Left cardiac atrium (tissue), 4 donors: ENCODE measurements at regions not wholly inside any gene's neighbourhood (a gene's known extent, or its start where the extent isn't known, plus 50 kb on each side); places are given as distances from the start of the nearest gene placed in this dataset.
A peak's percentile ranks its signal among the peaks of the same experiment; 100 is the strongest.
"Not testable (repeated sequence)": the region's sequence is repeated elsewhere in the genome, so short reads cannot be mapped to it uniquely, and the experiment has no call there.

Source experiments
- ATAC-seq, 2 donors: fragments of 200-7000 bp; cut with Tn5 transposase; one replicate each; pipeline ENCODE4 v1.9.1; 2020; ENCODE audit warnings: mild to moderate bottlenecking in 2 of 2, moderate library complexity in 2 of 2
- DNase-seq: peaks from one replicate; pipeline ENCODE4 v3.0.0-alpha.2; 2020
- intact Hi-C, 2 donors: fragments of 100-400 bp; cut with DNase I; formaldehyde crosslinking; loops; one replicate each; pipeline versions ENCODE4 v1.14.1 to v1.15.1; 2022 to 2023
- donor health status: DM: no; HTN: yes; CAD: no.
- donor health status: DM: no; HTN: yes; CAD: no; lungs with severe emphysema.
- donor health status: DM: yes; HTN: yes; CAD: no.
- donor health status: Dilated cardiomyopathy.

DNA sequence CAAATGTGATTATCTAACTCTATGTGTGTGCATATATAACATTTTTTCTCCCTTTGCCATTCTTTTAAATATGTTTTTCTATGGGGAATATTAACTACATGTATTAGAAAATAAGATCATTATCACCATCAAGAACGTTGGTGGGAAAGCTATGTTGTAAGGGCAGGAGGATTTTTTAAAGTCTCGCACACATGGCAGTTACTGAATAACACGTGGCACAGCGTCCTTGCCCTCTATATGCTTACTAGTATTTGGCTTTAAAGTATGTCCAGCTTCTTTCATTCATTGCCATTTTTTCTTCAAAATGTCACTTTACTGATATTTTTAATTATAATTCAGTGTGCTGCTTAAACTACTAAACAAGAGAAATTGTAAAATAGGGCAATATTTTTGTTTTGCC lies 944.3 kb downstream of the SOCS6 start:
- intact Hi-C loops: no loop called here
- DNase-seq: no peak
- no peak for ATAC-seq

GRCh38 chr18:71223486-71223885 lies 934.6 kb downstream of the SOCS6 start:
- DNase-seq (no peak), ATAC-seq (no peak)
- intact Hi-C loops: no loop called here

- intact Hi-C loops: no loop called here
- DNase-seq (no peak), ATAC-seq (no peak)
These were observed 932.6 kb downstream of the SOCS6 start for GRCh38 chr18:71221405-71221804.

GRCh38 chr18:71212739-71213138 lies 923.9 kb downstream of the SOCS6 start:
- ATAC-seq, intact Hi-C loops, DNase-seq: not testable (repeated sequence)

DNA sequence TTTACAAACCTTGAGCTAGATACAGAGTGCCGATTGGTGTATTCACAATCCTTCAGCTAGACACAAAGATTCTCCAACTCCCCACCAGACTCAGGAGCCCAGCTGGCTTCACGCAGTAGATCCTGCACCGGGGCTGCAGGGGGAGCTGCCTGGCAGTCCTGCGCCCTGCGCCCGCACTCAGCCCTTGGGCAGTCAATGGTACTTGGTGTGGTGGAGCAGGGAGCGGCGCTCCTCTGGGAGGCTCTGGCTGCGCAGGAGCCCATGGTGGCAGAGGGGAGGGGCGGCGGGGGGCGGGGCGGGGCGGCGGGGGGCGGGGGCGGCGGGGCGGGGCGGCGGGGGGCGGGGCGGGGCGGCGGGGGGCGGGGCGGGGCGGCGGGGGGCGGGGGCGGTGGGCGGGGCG lies 923.4 kb downstream of the SOCS6 start:
- ATAC-seq (no peak), DNase-seq (no peak)
- intact Hi-C loops: no loop called here

GRCh38 chr18:71209944-71210343 lies 921.1 kb downstream of the SOCS6 start:
- ATAC-seq (no peak), DNase-seq (no peak)
- intact Hi-C loops: no loop called here

DNA sequence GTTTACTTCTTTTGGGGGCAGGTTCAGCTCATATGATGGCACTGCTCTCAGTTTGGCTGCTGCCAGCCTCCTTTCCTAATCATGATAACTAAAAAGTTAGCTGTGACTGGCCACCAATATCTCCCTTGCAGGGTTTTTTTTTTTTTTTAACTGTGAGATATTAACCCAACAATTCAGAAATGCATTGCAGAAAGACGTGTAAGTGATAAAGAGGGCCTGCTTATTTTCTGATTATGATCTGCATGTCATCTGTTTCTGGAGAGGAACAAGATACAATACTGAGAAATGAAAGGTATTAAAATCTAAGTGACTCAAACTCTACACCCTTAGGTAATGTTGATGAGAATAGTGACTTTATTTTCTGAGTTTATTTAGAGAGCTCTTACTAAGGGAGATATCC lies 905.6 kb downstream of the SOCS6 start:
- no peak for ATAC-seq
- intact Hi-C loops: no loop called here
- DNase-seq: no peak

GRCh38 chr18:71189581-71189980 lies 900.7 kb downstream of the SOCS6 start:
- intact Hi-C loops: no loop called here
- ATAC-seq: no peak

GRCh38 chr18:71168557-71169145 lies 879.8 kb downstream of the SOCS6 start:
- intact Hi-C loops: no loop called here
- DNase-seq: no peak
- ATAC-seq: no peak

More at GRCh38 chr18:71189581-71189980, 900.7 kb downstream of the SOCS6 start:
- no peak for DNase-seq

DNA sequence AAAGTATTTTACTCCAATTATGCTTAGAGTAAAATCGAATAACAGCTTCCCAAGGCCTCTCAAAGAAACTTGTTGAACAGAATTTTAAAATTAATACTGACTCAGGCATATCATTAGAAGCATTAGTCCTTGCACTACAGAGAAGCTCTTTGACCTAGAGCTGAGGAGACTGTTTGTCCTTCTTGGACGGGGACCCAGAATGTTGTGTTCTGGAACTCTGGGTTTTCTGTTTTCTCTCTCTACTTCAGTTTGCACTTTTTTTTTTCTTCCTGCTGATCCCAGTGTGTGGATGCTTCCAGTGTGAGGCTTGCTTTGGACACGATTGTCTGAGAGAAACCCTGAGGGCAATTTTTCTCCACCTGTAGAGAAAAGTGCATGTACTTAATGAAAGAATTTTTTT lies 847.6 kb downstream of the SOCS6 start:
- intact Hi-C loops: no loop called here
- peak; percentile 32 to 84 for ATAC-seq

GRCh38 chr18:71134122-71134521 lies 845.3 kb downstream of the SOCS6 start:
- no peak for DNase-seq
- intact Hi-C loops: no loop called here
- no peak for ATAC-seq

More for the DNA sequence above, 847.6 kb downstream of the SOCS6 start:
- DNase-seq: no peak

- intact Hi-C loops: no loop called here
- no peak for DNase-seq
- no peak for ATAC-seq
These were observed 843.1 kb downstream of the SOCS6 start for GRCh38 chr18:71131918-71132317.

DNA sequence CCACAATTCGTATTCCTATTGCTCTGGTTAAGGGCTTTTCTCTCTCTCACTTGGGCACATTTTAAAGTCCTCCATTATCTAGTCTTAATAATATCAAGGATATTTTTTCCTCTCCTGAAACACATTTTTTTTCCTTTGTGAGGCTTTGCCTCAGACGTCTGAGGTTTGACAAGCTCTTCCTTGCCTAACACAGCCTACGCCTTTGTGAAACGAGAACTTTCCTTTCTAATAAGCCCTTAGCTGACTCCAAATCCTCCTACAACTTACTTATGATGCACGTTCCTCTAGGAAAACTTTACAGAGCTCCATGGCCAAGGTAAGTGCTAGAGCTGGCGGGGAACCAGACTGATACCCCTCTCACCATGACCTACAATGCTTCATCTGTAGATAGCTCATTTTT lies 841.5 kb downstream of the SOCS6 start:
- no peak for ATAC-seq
- DNase-seq: no peak
- intact Hi-C loops: no loop called here

GRCh38 chr18:71125581-71125980 lies 836.7 kb downstream of the SOCS6 start:
- ATAC-seq: no peak
- no peak for DNase-seq
- intact Hi-C loops: no loop called here

- intact Hi-C loops: no loop called here
- DNase-seq (no peak), ATAC-seq (no peak)
These were observed 827.7 kb downstream of the SOCS6 start for GRCh38 chr18:71116535-71116934.

DNA sequence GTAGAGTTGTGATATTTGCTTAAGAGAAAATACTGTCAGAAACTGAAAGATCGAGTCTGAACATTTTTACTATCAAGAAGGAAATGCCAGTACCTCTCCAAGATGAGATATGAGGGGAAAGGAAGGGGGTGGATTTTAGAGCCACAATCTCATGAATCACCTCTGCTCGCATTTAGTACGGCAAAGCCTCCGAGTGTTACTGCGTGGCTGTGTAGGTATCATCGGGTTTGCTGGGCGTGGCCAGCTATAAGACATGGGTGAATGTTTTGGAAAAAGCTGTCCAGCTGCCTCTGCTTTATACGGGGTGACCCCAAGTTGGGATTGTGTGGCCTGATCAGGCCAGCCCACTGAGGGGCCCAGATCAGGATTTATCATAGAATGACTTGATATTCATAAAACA lies 826.4 kb downstream of the SOCS6 start:
- DNase-seq (no peak), ATAC-seq (no peak)
- intact Hi-C loops: no loop called here

DNA sequence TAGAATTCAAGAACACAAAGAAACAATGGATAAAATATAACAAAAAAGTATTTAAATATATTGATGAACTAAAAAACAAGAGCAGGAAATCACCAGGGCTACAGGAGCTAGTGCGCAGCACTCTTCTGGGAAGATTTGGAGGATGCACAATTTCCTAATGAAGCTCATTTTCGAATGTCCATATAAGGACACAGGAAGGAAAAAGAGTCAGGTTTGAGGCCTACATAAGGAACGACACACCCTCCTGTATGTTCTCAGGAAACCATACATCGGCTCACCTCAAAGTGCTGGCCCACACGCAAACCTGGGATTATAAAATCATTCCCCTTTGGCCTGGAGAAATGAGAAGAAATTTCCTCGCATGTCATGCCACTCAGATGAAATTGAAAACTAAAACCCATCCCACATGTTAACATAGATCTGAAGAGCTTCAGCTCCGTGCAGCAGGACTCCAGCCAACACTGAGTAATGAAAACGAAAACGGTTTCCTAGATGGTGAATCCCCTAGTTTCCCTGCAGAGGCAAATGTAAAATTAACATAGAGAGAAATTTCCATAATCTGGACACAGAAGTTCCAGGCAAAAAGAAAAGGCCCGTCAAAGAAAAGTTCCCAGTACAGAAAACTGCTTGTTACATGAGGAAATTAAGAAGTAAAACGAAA lies 825.8 kb downstream of the SOCS6 start:
- intact Hi-C loops: no loop called here
- ATAC-seq: no peak
- DNase-seq: no peak

DNA sequence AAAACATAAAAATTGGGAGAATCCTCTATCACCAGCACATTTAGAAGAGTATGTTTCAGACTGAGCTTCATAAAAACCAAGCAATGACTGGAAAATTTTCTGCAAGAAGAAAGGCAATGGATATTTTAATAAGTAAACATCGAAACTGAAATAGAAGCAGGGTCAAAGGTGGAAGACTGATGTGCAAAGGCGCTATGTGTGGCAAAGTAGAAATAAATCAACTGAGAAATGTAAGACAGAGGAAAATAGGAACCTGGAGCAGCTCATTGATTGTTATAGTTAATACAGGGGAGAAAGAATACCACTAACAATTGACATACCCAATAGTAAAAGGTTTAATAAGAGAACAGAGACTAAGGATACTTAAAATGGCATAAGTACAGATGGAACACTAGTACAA lies 818.4 kb downstream of the SOCS6 start:
- ATAC-seq: no peak
- DNase-seq: no peak
- intact Hi-C loops: no loop called here

- intact Hi-C loops: no loop called here
- DNase-seq: no peak
- ATAC-seq: no peak
These were observed 817.9 kb downstream of the SOCS6 start for GRCh38 chr18:71106701-71107100.

- intact Hi-C loops: no loop called here
- DNase-seq (no peak), ATAC-seq (peak in 1 of 2 donors; percentile 39)
These were observed 817.2 kb downstream of the SOCS6 start for GRCh38 chr18:71105994-71106546.
